GM21526 (cell line): ENCODE measurements at regions not wholly inside any gene's neighbourhood (a gene's known extent, or its start where the extent isn't known, plus 50 kb on each side); places are given as distances from the start of the nearest gene placed in this dataset.
"Not testable (repeated sequence)": the region's sequence is repeated elsewhere in the genome, so short reads cannot be mapped to it uniquely, and the experiment has no call there.

ENCODE experiments used
- ATAC-seq: cut with Tn5 transposase; IDR thresholded peaks from one replicate; pipeline ENCODE4 v1.9.1; 2021; ENCODE audit warnings: moderate library complexity; ENCODE audit not compliant: unreplicated experiment, low FRiP score

DNA sequence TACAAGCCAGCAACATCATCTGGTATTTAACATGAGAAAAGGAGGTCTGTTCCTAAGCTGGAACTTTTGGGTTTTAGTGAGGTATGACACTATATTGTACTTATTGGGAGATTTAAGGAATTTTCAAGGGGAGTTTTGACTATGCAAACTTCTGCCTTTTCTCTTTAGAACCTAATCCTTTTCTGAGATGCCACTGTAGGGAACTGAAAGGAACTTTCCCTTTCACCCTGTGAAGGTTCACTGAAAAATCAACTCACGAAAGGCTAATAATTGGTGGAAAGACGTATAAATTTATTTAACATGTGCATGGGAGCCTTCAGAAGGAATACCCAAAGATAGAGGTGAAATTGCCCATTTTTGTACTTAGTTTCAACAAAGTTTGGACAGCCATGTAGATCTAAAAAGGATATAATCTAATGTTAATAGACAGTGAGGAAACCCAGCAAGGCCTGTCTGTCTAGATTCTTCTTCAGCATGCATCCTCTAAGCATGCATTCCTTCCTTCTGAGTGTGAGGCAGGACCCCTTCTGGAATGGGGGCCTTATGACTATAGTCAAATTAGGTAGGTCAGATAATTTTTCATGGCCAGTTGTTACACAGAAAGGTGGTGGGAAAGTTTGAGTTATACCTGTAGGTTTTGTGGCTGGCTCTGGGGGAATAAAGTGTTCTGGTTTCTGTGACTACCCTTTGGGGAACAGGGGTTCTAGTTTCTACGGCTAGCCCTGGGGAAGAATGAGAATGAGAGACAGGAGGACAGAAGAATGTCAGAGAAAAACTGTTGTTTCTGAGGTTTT, 200.3 kb downstream of the C9orf152 start:
- peak; percentile 85 for ATAC-seq

DNA sequence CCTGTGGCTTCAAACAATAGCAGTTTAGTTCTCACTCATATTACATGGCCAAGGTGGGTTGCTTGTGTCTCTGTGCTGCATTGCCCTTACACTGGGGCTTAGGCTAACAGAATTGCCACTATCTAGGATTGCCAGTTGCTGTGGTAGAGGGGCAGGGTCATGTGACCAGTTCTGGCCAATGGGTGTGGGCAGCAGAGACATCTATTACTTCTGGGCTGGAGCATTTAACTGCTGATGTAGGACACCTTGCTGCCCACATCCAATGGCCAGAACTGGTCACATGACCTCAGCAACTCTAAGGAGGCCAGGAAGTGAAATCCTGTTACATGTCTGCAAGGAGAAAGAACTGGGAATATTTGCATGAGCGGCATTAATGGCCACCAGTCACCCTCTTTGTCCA, 199.3 kb downstream of the C9orf152 start:
- no peak for ATAC-seq

DNA sequence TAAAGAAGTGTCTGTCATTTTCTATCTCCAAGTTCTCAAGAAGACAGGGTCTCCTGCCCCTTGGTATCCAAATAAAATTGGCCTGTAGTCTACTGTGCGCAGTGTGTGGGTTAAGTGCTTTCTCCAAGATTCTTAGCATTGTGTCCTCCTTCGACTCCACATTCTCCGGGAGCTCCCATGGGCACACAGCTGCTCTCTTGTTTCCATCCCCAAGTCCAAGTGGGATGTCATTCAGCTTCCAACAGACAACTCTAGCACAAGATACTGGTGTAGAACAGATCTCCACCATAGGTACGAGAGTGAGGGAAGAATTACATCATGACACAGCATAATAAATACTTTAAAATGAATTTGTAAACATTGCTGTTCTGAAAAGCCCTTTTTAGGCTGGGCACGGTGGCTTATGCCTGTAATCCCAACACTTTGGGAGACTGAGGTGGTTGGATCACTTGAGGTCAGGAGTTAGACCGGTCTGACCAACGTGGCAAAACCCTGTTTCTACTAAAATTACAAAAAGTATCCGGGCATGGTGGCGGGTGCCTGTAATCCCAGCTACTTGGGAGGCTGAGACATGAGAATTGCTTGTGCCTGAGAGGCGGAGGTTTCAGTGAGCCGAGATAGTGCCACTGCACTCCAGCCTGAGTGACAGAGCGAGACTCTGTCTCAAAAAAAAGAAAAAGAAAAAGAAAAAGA, 196.2 kb downstream of the C9orf152 start:
- no peak for ATAC-seq

DNA sequence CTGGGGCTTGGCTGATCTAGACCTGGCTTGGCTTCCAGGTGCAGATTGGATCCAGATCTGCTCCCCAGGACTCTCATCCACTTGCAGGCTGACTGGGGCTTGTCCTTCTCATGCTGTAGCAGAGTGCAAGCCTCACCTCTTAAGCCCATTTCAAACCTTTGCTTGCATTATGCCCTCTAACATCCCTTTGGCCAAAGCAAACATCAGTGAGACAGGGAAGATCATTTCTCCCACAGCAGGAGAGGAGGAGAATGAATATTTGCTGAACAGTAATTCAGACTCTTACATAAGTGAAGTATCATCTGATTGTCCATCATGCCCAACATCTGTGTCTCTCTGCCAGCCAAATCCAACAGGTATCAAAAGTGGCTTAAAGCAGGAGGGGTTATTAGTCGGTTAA, 194.9 kb downstream of the C9orf152 start:
- ATAC-seq = no peak

DNA sequence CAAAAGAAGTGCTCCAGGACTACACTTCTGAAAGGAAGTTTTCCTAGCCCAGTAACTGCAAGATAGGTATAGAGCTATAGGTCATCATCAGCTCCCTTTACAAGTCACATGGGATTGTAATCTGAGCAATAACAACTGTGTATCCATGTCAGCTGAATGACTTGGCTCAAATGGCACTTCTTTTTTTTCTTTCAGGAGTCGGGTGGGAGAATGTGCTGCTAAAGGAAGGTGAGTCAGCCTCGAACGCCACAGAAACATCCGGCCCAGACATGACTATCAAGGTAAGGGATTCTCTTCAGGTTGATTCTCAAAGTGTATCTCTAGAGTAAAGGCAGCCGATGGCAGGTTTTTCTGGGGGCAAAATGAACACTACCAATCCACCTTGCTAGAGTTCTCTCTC, 192.2 kb downstream of the C9orf152 start:
- no peak for ATAC-seq

DNA sequence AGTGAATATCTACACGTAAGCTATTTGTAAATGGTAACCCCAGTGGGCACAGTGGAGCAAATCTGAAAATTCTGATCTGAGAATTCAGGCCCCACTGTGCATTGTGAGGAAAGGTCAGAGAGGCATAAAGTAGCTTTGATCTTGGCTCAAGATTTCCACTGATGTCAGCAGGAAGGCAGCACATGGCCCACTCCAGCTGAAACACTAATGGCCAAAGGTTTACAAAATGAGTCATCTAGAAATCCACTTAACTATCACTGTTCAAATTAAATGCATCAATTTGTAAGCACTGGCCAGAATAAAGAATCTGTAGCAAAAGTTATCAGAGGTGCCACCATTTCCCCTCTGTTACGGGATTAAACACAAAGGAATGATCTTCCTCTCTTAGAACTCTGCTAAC, 191.6 kb downstream of the C9orf152 start:
- no peak for ATAC-seq

DNA sequence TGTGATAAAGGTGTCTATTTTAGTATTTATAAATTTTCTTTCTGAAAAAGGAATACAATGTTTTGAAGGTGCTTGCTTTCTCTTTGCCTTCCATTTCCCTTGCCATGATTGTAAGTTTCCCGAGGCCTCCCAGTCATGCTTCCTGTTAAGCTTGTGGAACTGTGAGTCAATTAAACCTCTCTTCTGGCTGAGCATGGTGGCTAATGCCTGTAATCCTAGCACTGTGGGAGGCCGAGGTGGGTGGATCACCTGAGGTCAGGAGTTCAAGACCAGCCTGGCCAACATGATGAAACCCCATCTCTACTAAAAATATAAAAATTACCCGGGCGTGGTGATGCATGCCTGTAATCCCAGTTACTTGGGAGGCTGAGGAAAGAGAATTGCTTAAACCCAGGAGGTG, 187.7 kb downstream of the C9orf152 start:
- ATAC-seq = not testable (repeated sequence)

DNA sequence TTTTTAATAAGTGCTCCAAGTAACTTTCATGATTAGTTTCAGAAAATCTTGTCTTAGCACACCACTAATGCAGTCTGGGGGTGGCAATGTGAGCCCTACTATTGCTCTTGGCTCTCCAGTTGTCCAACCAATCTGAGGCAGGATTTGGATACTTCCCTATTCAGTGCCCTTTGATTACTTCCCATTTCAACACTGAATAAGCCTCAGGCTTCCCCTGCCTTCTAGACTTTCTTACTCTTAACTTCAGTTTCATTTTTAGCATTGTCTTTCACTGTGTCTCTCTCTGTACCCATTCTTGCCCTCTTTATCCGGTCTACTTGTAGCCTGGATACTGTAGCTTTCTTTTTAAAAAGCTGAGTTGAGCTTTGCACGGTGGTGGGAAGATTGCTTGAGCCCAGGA, 186.1 kb downstream of the C9orf152 start:
- peak; percentile 99 for ATAC-seq

DNA sequence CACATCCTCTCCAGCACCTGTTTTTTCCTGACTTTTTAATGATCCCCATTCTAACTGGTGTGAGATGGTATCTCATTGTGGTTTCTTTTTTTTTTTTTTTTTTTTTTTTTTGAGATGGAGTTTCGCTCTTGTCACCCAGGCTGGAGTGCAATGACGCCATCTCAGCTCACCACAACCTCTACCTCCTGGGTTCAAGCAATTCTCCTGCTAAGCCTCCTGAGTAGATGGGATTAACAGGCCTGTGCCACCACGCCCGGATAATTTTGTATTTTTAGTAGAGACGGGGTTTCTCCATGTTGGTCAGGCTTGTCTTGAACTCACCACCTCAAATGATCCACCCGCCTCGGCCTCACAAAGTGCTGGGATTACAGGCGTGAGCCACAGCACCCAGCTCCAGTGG, 184.7 kb downstream of the C9orf152 start:
- not testable (repeated sequence) for ATAC-seq

DNA sequence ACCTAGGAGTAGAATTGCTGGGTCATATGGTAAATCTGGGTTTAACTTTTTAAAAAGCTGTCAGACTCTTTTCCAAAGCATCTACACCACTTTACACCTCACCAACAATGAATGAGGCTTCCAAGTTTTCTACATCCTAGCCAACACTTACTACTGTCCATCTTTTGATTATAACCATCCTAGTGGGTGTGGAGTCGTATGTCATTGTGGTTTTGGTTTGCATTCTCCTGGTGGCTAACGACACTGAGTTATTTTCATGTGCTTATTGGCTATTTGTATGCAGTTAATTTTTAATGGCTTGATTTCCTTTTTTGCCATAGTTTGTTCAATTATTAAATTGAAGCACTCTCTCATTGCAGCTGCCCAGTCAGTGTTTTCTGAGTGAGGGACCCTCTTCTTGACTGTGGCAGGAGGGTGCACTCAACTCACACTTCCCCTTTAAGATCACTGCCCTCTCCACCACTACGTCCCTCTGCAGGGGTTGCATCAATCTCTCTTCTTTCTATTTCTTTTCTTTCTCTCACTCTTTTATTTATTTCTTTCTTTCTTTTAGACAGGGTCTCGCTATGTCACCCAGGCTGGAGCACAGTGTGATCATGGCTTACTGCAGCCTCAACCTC, 182.3 kb downstream of the C9orf152 start:
- no peak for ATAC-seq

DNA sequence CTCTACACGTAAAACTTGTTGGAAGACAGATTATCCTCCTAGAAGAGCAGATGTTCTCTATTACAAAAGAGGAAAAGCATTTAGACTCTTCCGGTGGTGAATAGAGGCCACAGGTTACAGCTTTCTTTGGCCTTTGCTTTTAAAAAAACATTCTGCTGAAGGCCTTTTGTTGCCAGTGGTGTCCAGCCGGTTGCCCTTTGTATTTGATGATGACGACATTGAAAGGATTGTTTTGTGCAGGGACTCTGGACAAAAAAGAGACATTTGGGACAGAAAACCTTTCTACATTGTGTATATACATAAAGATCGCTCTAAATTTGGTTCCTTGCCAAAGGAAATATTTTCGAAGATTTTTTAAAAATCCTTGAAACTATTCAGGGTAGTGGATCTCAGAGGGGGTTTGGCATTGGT, 180.3 kb downstream of the C9orf152 start:
- no peak for ATAC-seq

DNA sequence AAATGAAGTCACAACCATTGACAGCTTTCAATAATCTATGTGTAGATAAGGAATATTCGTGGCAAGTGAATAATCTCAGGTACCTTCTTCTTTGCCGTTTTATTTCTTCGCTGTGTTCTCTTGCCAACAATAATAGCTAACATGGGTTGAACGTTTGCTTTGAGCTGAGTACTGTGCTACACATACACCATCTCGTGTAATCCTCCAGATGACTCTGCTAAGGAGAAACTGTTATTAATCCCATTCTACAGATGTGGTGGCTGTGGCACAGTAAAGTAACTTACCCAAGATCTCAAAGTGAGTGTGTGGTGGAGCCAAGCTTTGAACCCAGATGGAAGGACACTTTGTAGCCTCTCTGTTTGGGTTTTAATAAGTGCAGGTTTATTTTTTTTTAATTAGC, 179.7 kb downstream of the C9orf152 start:
- ATAC-seq = no peak

DNA sequence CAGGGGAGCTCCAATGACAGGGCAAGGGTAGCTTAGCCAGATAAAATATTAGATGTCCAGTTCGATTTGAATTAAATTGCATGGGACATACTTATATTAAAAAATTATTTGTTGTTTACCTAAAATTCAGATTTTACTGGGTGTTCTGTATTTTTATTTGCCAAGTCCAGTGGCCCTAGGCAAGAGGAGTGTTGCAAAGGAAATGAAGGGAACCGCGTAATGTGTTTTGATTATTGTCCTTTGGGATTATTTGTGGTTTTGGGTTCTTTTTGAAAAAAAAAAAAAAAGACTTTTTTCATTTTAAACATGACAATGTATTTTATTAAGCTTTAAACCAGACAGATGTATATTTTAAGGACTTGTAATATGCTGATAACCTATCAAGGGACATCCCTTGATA, 179.3 kb downstream of the C9orf152 start:
- ATAC-seq = no peak

DNA sequence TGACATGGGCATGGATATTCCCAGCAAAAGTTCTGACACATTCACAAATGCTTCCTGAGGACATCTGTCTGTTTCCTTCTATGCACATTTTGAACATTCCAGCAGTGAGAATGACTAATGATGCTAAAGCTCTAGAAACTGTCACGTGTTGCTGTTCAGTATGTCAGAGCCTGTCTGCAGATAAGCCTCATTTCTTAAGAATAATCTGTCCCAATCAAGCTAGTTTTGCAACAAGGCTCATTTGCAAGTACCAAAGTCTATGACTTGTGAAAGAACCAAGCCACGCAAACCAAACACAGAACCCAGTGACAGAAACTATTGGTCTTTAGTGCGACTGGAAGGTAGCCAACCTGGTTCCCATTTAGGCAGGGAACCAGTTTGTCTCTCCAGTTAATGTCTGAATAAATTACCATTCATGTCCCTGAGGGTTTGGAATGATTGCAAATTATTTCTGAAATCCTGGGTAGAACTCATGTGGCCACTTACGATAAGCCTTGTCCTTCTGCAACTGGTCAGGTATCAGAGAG, 178.5 kb downstream of the C9orf152 start:
- ATAC-seq = no peak

DNA sequence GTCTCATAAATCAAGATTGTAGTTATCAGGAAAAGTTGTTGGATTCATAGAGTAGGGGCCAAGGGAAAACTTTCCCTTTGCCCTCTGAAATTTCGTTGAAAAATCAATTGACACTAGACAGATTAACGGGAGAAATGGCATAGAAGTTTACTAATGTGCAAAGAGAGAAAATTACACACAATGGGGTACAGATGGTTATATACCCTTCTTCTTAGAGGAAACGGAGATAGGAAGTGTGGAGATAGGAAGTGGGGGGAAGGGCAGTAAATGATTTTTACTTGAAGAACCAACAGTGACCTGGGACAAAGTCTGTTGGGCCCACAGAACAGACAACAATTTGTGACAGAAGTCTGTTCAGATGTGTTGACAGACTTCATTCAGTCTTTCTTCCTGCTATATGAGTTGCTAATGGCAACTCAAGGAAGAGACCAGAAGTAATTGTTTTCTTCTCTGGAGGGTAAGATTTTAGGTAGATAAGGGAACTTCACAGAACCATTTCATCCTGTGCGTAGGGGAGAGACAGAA, 177.9 kb downstream of the C9orf152 start:
- no peak for ATAC-seq

DNA sequence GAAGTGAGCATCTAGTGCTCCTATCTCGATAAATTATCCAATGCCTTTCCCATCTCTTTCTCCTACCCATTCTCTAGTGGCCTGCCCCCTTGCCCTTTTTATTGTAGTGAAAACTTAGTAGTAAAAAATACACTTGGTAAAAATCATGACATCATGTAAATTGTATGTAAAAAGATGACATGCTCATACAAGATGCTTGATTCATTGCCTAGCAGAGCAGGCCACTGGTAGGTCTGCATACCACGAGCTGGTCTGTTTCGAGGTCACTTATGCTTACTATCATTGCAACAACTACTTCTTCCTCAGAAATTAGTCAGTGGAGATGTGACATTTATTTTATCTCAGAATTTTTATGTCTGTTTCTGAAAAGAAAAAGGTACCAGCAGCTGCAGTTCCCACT, 177.3 kb downstream of the C9orf152 start:
- no peak for ATAC-seq

DNA sequence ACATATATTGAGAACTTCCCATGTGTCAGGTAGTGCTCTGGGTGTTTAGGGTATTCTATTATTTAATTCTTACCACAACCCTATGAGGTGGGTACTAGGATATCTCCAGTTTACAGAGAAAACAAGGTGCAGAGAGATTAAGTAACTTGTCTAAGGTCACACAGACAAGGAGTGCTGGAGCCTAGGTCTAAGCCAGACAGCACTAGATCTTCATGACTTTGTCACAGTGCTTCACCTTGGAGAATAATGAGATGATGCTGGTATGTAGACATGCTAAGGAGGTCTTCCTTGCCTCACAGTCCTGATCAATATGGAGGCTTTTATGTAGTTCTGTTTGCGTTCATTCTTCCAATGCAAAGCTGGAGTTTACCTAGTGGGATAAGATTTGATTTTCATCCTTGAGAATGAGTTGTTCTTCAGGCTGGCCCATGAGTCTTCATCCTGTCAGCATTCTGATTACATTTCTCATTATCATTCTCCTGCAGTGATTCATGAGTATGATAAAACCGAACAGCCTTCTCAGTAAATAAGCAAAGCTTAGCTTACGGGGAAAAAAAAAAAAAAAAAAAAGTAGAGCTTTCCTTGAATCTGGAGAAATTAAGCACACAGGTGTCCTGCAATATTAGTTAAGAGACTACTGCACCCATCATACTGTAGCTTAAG, 176.3 kb downstream of the C9orf152 start:
- ATAC-seq = no peak

DNA sequence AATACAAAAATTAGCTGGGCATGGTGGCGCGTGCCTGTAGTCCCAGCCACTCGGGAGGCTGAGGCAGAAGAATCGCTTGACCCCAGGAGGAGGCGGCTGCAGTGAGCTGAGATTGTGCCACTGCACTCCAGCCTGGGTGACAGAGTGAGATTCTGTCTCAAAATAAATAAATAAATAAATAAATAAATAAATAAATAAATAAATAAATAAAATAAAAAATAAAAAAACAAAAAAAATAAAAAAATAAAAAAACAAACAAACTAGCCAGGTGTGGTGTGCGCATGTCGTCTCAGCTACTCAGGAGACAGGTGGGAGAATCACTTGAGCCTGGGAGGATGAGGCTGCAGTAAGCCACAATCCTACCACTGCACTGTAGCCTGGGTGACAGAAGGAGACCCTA, 175.4 kb downstream of the C9orf152 start:
- not testable (repeated sequence) for ATAC-seq

DNA sequence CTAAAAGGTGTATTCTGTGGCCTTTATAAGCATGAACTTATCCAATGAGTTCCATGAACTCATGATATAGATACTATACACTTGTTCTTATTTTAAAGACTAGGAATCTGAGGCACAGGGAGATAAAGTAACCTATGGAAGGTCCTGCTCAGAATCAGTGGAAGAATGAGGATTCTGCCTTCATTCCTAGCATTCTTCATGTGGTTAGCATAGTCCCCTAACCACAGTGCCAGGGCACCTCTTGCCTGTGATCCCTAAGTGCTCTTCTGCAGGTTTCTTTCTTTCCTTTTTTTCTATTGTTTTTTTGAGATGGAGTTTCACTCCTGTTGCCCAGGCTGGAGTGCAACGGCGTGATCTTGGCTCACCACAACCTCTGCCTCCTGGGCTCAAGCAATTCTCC, 174.1 kb downstream of the C9orf152 start:
- no peak for ATAC-seq

DNA sequence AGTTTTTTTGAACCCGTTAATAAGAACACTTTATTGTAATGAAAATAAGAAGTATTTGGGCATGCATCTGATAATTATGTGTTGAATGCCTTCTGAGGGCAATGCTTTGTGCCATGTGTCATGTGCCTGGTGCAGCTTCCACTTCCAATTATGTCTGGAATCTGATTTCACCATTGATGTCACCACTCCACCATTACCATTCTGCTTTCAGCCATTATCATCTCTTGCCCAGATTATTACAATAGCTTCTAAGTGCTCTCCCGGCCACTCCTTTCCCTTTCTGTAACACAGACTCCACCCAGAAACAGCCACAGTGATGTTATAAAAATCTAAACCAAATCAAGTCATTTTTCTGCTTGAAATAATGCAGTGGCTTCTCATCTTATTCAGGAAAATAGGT, 171.7 kb downstream of the C9orf152 start:
- ATAC-seq = no peak

DNA sequence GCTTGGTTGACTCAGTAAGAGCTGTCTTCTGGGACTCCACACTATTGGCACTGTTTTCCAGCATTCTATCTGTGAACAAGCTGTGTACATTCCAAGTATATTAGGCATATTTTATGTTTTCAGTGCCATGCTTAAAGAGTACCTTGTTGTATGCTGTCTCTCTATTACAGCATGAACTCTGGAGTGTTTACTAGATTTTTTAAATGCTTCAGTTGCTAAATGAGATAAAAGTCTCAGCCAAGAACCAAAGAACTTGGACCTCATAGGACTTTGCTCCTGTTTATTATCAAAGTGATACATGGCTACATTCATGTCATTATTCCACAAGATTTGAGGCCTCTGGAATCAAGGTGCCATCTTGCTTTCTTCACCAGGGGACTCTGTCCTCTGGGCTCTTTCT, 167.2 kb downstream of the C9orf152 start:
- no peak for ATAC-seq
